Dermis blood vessel endothelial cell (primary cell): ENCODE measurements at regions not wholly inside any gene's neighbourhood (a gene's known extent, or its start where the extent isn't known, plus 50 kb on each side); places are given as distances from the start of the nearest gene placed in this dataset.
"Not testable (repeated sequence)": the region's sequence is repeated elsewhere in the genome, so short reads cannot be mapped to it uniquely, and the experiment has no call there.

Source experiments
- DNase-seq: peaks from one replicate; pipeline ENCODE4 v3.0.0; 2010

- peak; percentile 63 for DNase-seq
Measured at GRCh38 chr3:107206141-107206540, 171.1 kb upstream of the CCDC54 start.

- DNase-seq, result peak; percentile 5
Measured at GRCh38 chr3:107206945-107207344, 170.3 kb upstream of the CCDC54 start.

- peak; percentile 94 for DNase-seq
Measured at GRCh38 chr3:107208100-107208499, 169.1 kb upstream of the CCDC54 start.

- DNase-seq, result peak; percentile 26
Measured at GRCh38 chr3:107208796-107209195, 168.4 kb upstream of the CCDC54 start.

- no peak for DNase-seq
Measured at GRCh38 chr3:107209302-107209990, 167.8 kb upstream of the CCDC54 start.

GRCh38 chr3:107211608-107212007 is 165.6 kb upstream of the CCDC54 start:
- DNase-seq, result no peak

GRCh38 chr3:107212618-107213017 is 164.6 kb upstream of the CCDC54 start:
- no peak for DNase-seq

GRCh38 chr3:107213044-107213669 is 164.1 kb upstream of the CCDC54 start:
- DNase-seq, result no peak

- no peak for DNase-seq
Measured at GRCh38 chr3:107216229-107216628, 161.0 kb upstream of the CCDC54 start.

GRCh38 chr3:107216711-107217110 is 160.5 kb upstream of the CCDC54 start:
- DNase-seq, result no peak

GRCh38 chr3:107217172-107217571 is 160.1 kb upstream of the CCDC54 start:
- DNase-seq, result no peak

- no peak for DNase-seq
Measured at GRCh38 chr3:107218864-107219269, 158.4 kb upstream of the CCDC54 start.

- no peak for DNase-seq
Measured at GRCh38 chr3:107220538-107220937, 156.7 kb upstream of the CCDC54 start.

GRCh38 chr3:107221856-107222255 is 155.4 kb upstream of the CCDC54 start:
- no peak for DNase-seq

GRCh38 chr3:107222907-107223306 is 154.3 kb upstream of the CCDC54 start:
- DNase-seq, result peak; percentile 58

- no peak for DNase-seq
Measured at GRCh38 chr3:107224026-107224596, 153.1 kb upstream of the CCDC54 start.

GRCh38 chr3:107227091-107227490 is 150.1 kb upstream of the CCDC54 start:
- no peak for DNase-seq

GRCh38 chr3:107233877-107234276 is 143.4 kb upstream of the CCDC54 start:
- DNase-seq, result not testable (repeated sequence)

- DNase-seq, result peak; percentile 45
Measured at GRCh38 chr3:107235193-107235927, 141.9 kb upstream of the CCDC54 start.

GRCh38 chr3:107235928-107236315 is 141.3 kb upstream of the CCDC54 start:
- peak; percentile 90 for DNase-seq

GRCh38 chr3:107236655-107237337 is 140.4 kb upstream of the CCDC54 start:
- no peak for DNase-seq

GRCh38 chr3:107238787-107239186 is 138.5 kb upstream of the CCDC54 start:
- no peak for DNase-seq

- DNase-seq, result no peak
Measured at GRCh38 chr3:107239703-107240102, 137.5 kb upstream of the CCDC54 start.
